DND-41 (cell line): ENCODE measurements at regions not wholly inside any gene's neighbourhood (a gene's known extent, or its start where the extent isn't known, plus 50 kb on each side); places are given as distances from the start of the nearest gene placed in this dataset.

Experiments
- CTCF ChIP-seq: IDR thresholded peaks from 2 replicates; pipeline ENCODE4 v1.5.1; 2012; ENCODE audit warnings: borderline replicate concordance, low read length, moderate library complexity, mild to moderate bottlenecking; ENCODE audit not compliant: poor library complexity, severe bottlenecking; ENCODE audit errors: extremely low read depth
- EZH2 ChIP-seq: IDR thresholded peaks from 3 replicates; pipeline ENCODE4 v1.6.1; 2012; ENCODE audit warnings: borderline replicate concordance, low read depth, mild to moderate bottlenecking, moderate library complexity, low read length, inconsistent platforms; ENCODE audit not compliant: severe bottlenecking

- TF ChIP-seq EZH2, result no peak
- no peak for TF ChIP-seq CTCF
Measured at GRCh38 chr10:84848967-84849366, 520.6 kb downstream of the CCSER2 start.
